ENCODE measurements at regions not wholly inside any gene's neighbourhood (a gene's known extent, or its start where the extent isn't known, plus 50 kb on each side); places are given as distances from the start of the nearest gene placed in this dataset.

GRCh38 chr2:217110550-217110949, 250.7 kb upstream of the TNP1 start:
- DNase-seq (ENCODE audit: low spot score) = no peak

- DNase-seq (ENCODE audit: low spot score) = no peak
Observed at GRCh38 chr2:217108575-217109027, 248.7 kb upstream of the TNP1 start.

- no peak for DNase-seq (ENCODE audit: low spot score)
Observed at GRCh38 chr2:217108086-217108485, 248.2 kb upstream of the TNP1 start.

- no peak for DNase-seq (ENCODE audit: low spot score)
Observed at GRCh38 chr2:217107480-217107879, 247.6 kb upstream of the TNP1 start.

GRCh38 chr2:217106650-217107014, 246.8 kb upstream of the TNP1 start:
- DNase-seq (ENCODE audit: low spot score) = no peak

GRCh38 chr2:217105733-217106649, 246.1 kb upstream of the TNP1 start:
- peak; percentile 77 for DNase-seq (ENCODE audit: low spot score)

GRCh38 chr2:217103752-217104545, 244.1 kb upstream of the TNP1 start:
- DNase-seq (ENCODE audit: low spot score) = peak; percentile 47

- DNase-seq (ENCODE audit: low spot score) = no peak
Observed at GRCh38 chr2:217102956-217103355, 243.1 kb upstream of the TNP1 start.

GRCh38 chr2:217101972-217102371, 242.1 kb upstream of the TNP1 start:
- no peak for DNase-seq (ENCODE audit: low spot score)

GRCh38 chr2:217099561-217099960, 239.7 kb upstream of the TNP1 start:
- no peak for DNase-seq (ENCODE audit: low spot score)

GRCh38 chr2:217098435-217098834, 238.6 kb upstream of the TNP1 start:
- no peak for DNase-seq (ENCODE audit: low spot score)

- DNase-seq (ENCODE audit: low spot score) = no peak
Observed at GRCh38 chr2:217097346-217097745, 237.5 kb upstream of the TNP1 start.

- no peak for DNase-seq (ENCODE audit: low spot score)
Observed at GRCh38 chr2:217096474-217097225, 236.8 kb upstream of the TNP1 start.

- peak; percentile 28 for DNase-seq (ENCODE audit: low spot score)
Observed at GRCh38 chr2:217095511-217096205, 235.8 kb upstream of the TNP1 start.

- no peak for DNase-seq (ENCODE audit: low spot score)
Observed at GRCh38 chr2:217092710-217093379, 233.0 kb upstream of the TNP1 start.

GRCh38 chr2:217091531-217091930, 231.7 kb upstream of the TNP1 start:
- DNase-seq (ENCODE audit: low spot score) = no peak

GRCh38 chr2:217090884-217091283, 231.0 kb upstream of the TNP1 start:
- DNase-seq (ENCODE audit: low spot score) = no peak

- no peak for DNase-seq (ENCODE audit: low spot score)
Observed at GRCh38 chr2:217090024-217090473, 230.2 kb upstream of the TNP1 start.

GRCh38 chr2:217086718-217087117, 226.9 kb upstream of the TNP1 start:
- no peak for DNase-seq (ENCODE audit: low spot score)

GRCh38 chr2:217086038-217086522, 226.2 kb upstream of the TNP1 start:
- DNase-seq (ENCODE audit: low spot score) = no peak

- DNase-seq (ENCODE audit: low spot score) = no peak
Observed at GRCh38 chr2:217085543-217085942, 225.7 kb upstream of the TNP1 start.

Data from SW480 (cell line).